ENCODE measurements at regions not wholly inside any gene's neighbourhood (a gene's known extent, or its start where the extent isn't known, plus 50 kb on each side); places are given as distances from the start of the nearest gene placed in this dataset.

GRCh38 chr2:193272011-193272410 is 1077.3 kb upstream of the TMEFF2 start:
- TF ChIP-seq, protein P1, sequence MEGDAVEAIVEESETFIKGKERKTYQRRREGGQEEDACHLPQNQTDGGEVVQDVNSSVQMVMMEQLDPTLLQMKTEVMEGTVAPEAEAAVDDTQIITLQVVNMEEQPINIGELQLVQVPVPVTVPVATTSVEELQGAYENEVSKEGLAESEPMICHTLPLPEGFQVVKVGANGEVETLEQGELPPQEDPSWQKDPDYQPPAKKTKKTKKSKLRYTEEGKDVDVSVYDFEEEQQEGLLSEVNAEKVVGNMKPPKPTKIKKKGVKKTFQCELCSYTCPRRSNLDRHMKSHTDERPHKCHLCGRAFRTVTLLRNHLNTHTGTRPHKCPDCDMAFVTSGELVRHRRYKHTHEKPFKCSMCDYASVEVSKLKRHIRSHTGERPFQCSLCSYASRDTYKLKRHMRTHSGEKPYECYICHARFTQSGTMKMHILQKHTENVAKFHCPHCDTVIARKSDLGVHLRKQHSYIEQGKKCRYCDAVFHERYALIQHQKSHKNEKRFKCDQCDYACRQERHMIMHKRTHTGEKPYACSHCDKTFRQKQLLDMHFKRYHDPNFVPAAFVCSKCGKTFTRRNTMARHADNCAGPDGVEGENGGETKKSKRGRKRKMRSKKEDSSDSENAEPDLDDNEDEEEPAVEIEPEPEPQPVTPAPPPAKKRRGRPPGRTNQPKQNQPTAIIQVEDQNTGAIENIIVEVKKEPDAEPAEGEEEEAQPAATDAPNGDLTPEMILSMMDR (IDR thresholded peaks at IDR 0.05): no peak
- TF ChIP-seq EZH2 (IDR thresholded peaks at IDR 0.05; ENCODE audit: borderline replicate concordance, insufficient read depth, low read depth, low read length, poor library complexity, severe bottlenecking): no peak

All from B cell (primary cell).